Endodermal cell (in vitro differentiated cells): ENCODE measurements at regions not wholly inside any gene's neighbourhood (a gene's known extent, or its start where the extent isn't known, plus 50 kb on each side); places are given as distances from the start of the nearest gene placed in this dataset.

Source experiments
- DNase-seq: peaks from one replicate; pipeline ENCODE4 v3.0.0-alpha.2; 2017
- H3K27ac ChIP-seq: 2 replicates; pipeline ENCODE4 v1.5.1; 2013; ENCODE audit warnings: mild to moderate bottlenecking, low read depth, low read length, moderate library complexity
- H3K27me3 ChIP-seq: 2 replicates; pipeline ENCODE4 v1.6.1; 2013; ENCODE audit warnings: mild to moderate bottlenecking, low read length, moderate library complexity; ENCODE audit not compliant: insufficient read depth, control insufficient read depth, poor library complexity, severe bottlenecking
- H3K36me3 ChIP-seq: 2 replicates; pipeline ENCODE4 v1.7.0; 2013; ENCODE audit warnings: mild to moderate bottlenecking, low read length, moderate library complexity; ENCODE audit not compliant: control insufficient read depth, insufficient read depth
- H3K4me1 ChIP-seq: one replicate; pipeline ENCODE4 v1.7.0; 2013; ENCODE audit warnings: low read length; ENCODE audit not compliant: control insufficient read depth, insufficient read depth
- H3K4me3 ChIP-seq: 2 replicates; pipeline ENCODE4 v1.5.1; 2013; ENCODE audit warnings: mild to moderate bottlenecking, low read length, moderate library complexity
- H3K9ac ChIP-seq: 2 replicates; pipeline ENCODE4 v1.6.1; 2013; ENCODE audit warnings: mild to moderate bottlenecking, low read length, moderate library complexity; ENCODE audit not compliant: poor library complexity, severe bottlenecking; ENCODE audit errors: extremely low read depth
- H3K9me3 ChIP-seq: 2 replicates; pipeline ENCODE4 v1.6.1; 2013; ENCODE audit warnings: mild to moderate bottlenecking, low read length, moderate library complexity; ENCODE audit not compliant: control insufficient read depth
- H3K27ac Mint-ChIP-seq: 2 replicates; pipeline ENCODE4 v1.8.0; 2020; ENCODE audit warnings: mixed read lengths
- H3K27me3 Mint-ChIP-seq: 2 replicates; pipeline ENCODE4 v1.8.0; 2021; ENCODE audit warnings: mild to moderate bottlenecking, mixed read lengths; ENCODE audit not compliant: insufficient read depth
- H3K36me3 Mint-ChIP-seq: 2 replicates; pipeline ENCODE4 v1.8.0; 2020; ENCODE audit warnings: low read depth, mixed read lengths
- H3K4me1 Mint-ChIP-seq: 2 replicates; pipeline ENCODE4 v1.8.0; 2020; ENCODE audit warnings: mixed read lengths
- H3K4me3 Mint-ChIP-seq: 2 replicates; pipeline ENCODE4 v1.8.0; 2020; ENCODE audit warnings: mild to moderate bottlenecking, moderate library complexity, mixed read lengths
- H3K9me3 Mint-ChIP-seq: 2 replicates; pipeline ENCODE4 v1.8.0; 2020; ENCODE audit warnings: mild to moderate bottlenecking, mixed read lengths
- CTCF ChIP-seq: fragments of 200-600 bp; sonication (generic); conservative IDR thresholded peaks from 2 replicates; pipeline ENCODE4 v1.5.0; 2021; ENCODE audit warnings: antibody characterized with exemption, mild to moderate bottlenecking
- WGBS, 2 experiments: methylation state at CpG; one replicate each; pipeline versions ENCODE4 v1.1.5 to v1.1.7; 2013; ENCODE audit warnings: missing lambda C conversion rate in 2 of 2, mixed read lengths in 1 of 2; ENCODE audit not compliant: insufficient coverage in 1 of 2, insufficient read length in 1 of 2; 5-methylcytosine and 5-hydroxymethylcytosine counted together

GRCh38 chr11:134737563-134738510 is 325.8 kb upstream of the B3GAT1 start:
- no peak for DNase-seq
- Histone ChIP-seq H3K27ac (no peak overlapping the region), H3K9me3 (no peaks in the 10 kb centered on the region), H3K9ac (no peak overlapping the region), H3K4me1 (peaks cover 32% of the 10 kb centered on the region), H3K27me3 (no peaks in the 10 kb centered on the region), H3K36me3 (no peaks in the 10 kb centered on the region), H3K4me3 (no peak overlapping the region)
- Mint-ChIP-seq H3K9me3 (no peaks in the 10 kb centered on the region), H3K4me1 (peaks cover 34% of the 10 kb centered on the region), H3K27ac (no peak overlapping the region), H3K36me3 (no peaks in the 10 kb centered on the region), H3K4me3 (no peak overlapping the region), H3K27me3 (peaks cover 4% of the 10 kb centered on the region)
- TF ChIP-seq CTCF, result no peak
- 92 to 93% methylated on average over 7 to 20 of the region's 20 CpGs for WGBS, 2 experiments

GRCh38 chr11:134736251-134736947 is 324.4 kb upstream of the B3GAT1 start:
- WGBS, 2 experiments, result 95 to 96% methylated on average over 12 to 14 of the region's 14 CpGs
- no peak overlapping the region for H3K4me3 ChIP-seq
- H3K27ac Mint-ChIP-seq, result no peak overlapping the region

GRCh38 chr11:134734894-134735293 is 322.9 kb upstream of the B3GAT1 start:
- Mint-ChIP-seq H3K4me1 (peaks cover 50% of the 10 kb centered on the region), H3K9me3 (no peaks in the 10 kb centered on the region), H3K36me3 (no peaks in the 10 kb centered on the region), H3K4me3 (no peak overlapping the region), H3K27me3 (peaks cover 4% of the 10 kb centered on the region), H3K27ac (no peak overlapping the region)
- Histone ChIP-seq H3K9ac (no peak overlapping the region), H3K36me3 (no peaks in the 10 kb centered on the region), H3K27me3 (no peaks in the 10 kb centered on the region), H3K4me1 (peaks cover 39% of the 10 kb centered on the region), H3K27ac (no peak overlapping the region), H3K4me3 (no peak overlapping the region), H3K9me3 (no peaks in the 10 kb centered on the region)
- 90 to 96% methylated on average over 4 to 10 of the region's 14 CpGs for WGBS, 2 experiments
- no peak for TF ChIP-seq CTCF
- DNase-seq, result no peak

More at GRCh38 chr11:134736251-134736947, 324.4 kb upstream of the B3GAT1 start:
- Histone ChIP-seq H3K4me1 (peaks cover 26% of the 10 kb centered on the region), H3K9ac (no peak overlapping the region), H3K27me3 (no peaks in the 10 kb centered on the region), H3K27ac (no peak overlapping the region), H3K36me3 (no peaks in the 10 kb centered on the region), H3K9me3 (no peaks in the 10 kb centered on the region)
- H3K4me1 Mint-ChIP-seq, result peaks cover 35% of the 10 kb centered on the region
- H3K4me3 Mint-ChIP-seq, result no peak overlapping the region
- no peak for TF ChIP-seq CTCF
- H3K9me3 Mint-ChIP-seq, result no peaks in the 10 kb centered on the region
- peaks cover 4% of the 10 kb centered on the region for H3K27me3 Mint-ChIP-seq
- no peak for DNase-seq
- H3K36me3 Mint-ChIP-seq, result no peaks in the 10 kb centered on the region
